Neuronal stem cell (in vitro differentiated cells): ENCODE measurements at regions not wholly inside any gene's neighbourhood (a gene's known extent, or its start where the extent isn't known, plus 50 kb on each side); places are given as distances from the start of the nearest gene placed in this dataset.

Experiments used
- DNase-seq: peaks from one replicate; pipeline ENCODE4 v3.0.0-alpha.2; 2013; ENCODE audit warnings: low spot score
- H2AFZ ChIP-seq: one replicate; pipeline ENCODE4 v1.6.1; 2013; ENCODE audit warnings: mild to moderate bottlenecking, low read length, inconsistent platforms
- H2AK5ac ChIP-seq: 2 replicates; pipeline ENCODE4 v1.6.1; 2013; ENCODE audit warnings: low read depth, mild to moderate bottlenecking, inconsistent platforms, low read length, moderate library complexity, mixed read lengths
- H2BK120ac ChIP-seq: 2 replicates; pipeline ENCODE4 v1.6.1; 2013; ENCODE audit warnings: low read depth, mild to moderate bottlenecking, inconsistent platforms, low read length, moderate library complexity, mixed read lengths
- H2BK12ac ChIP-seq: one replicate; pipeline ENCODE4 v1.6.1; 2013; ENCODE audit warnings: low read length, inconsistent platforms
- H2BK15ac ChIP-seq: 2 replicates; pipeline ENCODE4 v1.6.1; 2013; ENCODE audit warnings: mild to moderate bottlenecking, low read length, inconsistent platforms, mixed read lengths
- H2BK5ac ChIP-seq: one replicate; pipeline ENCODE4 v1.6.1; 2013; ENCODE audit warnings: inconsistent platforms, mild to moderate bottlenecking, low read length, moderate library complexity
- H3K14ac ChIP-seq: one replicate; pipeline ENCODE4 v1.6.1; 2013; ENCODE audit warnings: low read length, inconsistent platforms
- H3K18ac ChIP-seq: 2 replicates; pipeline ENCODE4 v1.6.1; 2013; ENCODE audit warnings: low read length, inconsistent platforms
- H3K23ac ChIP-seq: 2 replicates; pipeline ENCODE4 v1.6.1; 2013; ENCODE audit warnings: low read depth, mild to moderate bottlenecking, mixed read lengths, low read length, inconsistent platforms; ENCODE audit not compliant: poor library complexity
- H3K27ac ChIP-seq: replicated peaks from 3 replicates; pipeline ENCODE4 v1.5.1; 2013; ENCODE audit warnings: low read length, inconsistent platforms
- H3K27me3 ChIP-seq, 3 experiments: 2 replicates each; pipeline ENCODE4 v1.6.1; 2013; ENCODE audit warnings: low read length in 3 of 3, mild to moderate bottlenecking in 2 of 3, inconsistent platforms in 1 of 3, low read depth in 1 of 3, mixed read lengths in 1 of 3, moderate library complexity in 1 of 3; ENCODE audit not compliant: control insufficient read depth in 3 of 3, insufficient read depth in 3 of 3
- H3K36me3 ChIP-seq, 2 donors: replicated peaks in 1 of 2; 2 replicates each; pipeline ENCODE4 v1.6.1; 2013; ENCODE audit warnings: low read length in 2 of 2; ENCODE audit not compliant: control insufficient read depth in 2 of 2, insufficient read depth in 2 of 2
- H3K4ac ChIP-seq: 2 replicates; pipeline ENCODE4 v1.6.1; 2013; ENCODE audit warnings: inconsistent platforms, mild to moderate bottlenecking, low read length, moderate library complexity
- H3K4me1 ChIP-seq, 2 donors: 1 replicate in 1 of 2; 2 replicates in 1 of 2; pipeline ENCODE4 v1.6.1; 2013; ENCODE audit warnings: low read length in 2 of 2, low read depth in 1 of 2; ENCODE audit not compliant: control insufficient read depth in 2 of 2, insufficient read depth in 1 of 2
- H3K4me2 ChIP-seq: one replicate; pipeline ENCODE4 v1.6.1; 2013; ENCODE audit warnings: mild to moderate bottlenecking, low read length, inconsistent platforms; ENCODE audit not compliant: insufficient read depth, poor library complexity, severe bottlenecking
- H3K4me3 ChIP-seq, 2 donors: 2 replicates each; pipeline ENCODE4 v1.5.1; 2013; ENCODE audit warnings: low read length in 2 of 2, mild to moderate bottlenecking in 2 of 2, inconsistent platforms in 1 of 2, moderate library complexity in 1 of 2
- H3K79me1 ChIP-seq: one replicate; pipeline ENCODE4 v1.6.1; 2013; ENCODE audit warnings: low read depth, mild to moderate bottlenecking, inconsistent platforms, low read length, moderate library complexity
- H3K9ac ChIP-seq: one replicate; pipeline ENCODE4 v1.6.1; 2013; ENCODE audit warnings: mild to moderate bottlenecking, low read depth, low read length, inconsistent platforms; ENCODE audit not compliant: poor library complexity
- H3K9me3 ChIP-seq, 2 donors: replicated peaks in 1 of 2; 2 replicates each; pipeline versions ENCODE3 to v1.6.1; 2013; ENCODE audit warnings: low read length in 2 of 2, mild to moderate bottlenecking in 2 of 2, inconsistent platforms in 1 of 2, low read depth in 1 of 2, mixed read lengths in 1 of 2, moderate library complexity in 1 of 2; ENCODE audit not compliant: control insufficient read depth in 2 of 2, insufficient read depth in 1 of 2
- H4K8ac ChIP-seq: one replicate; pipeline ENCODE4 v1.6.1; 2013; ENCODE audit warnings: low read depth, mild to moderate bottlenecking, inconsistent platforms, low read length, moderate library complexity
- H4K91ac ChIP-seq: one replicate; pipeline ENCODE4 v1.6.1; 2013; ENCODE audit warnings: low read length, low read depth, mild to moderate bottlenecking, inconsistent platforms; ENCODE audit not compliant: poor library complexity
- WGBS, 2 donors: extraction: QIAGEN DNeasy Blood & Tissue Kit; methylation state at CpG; one replicate each; pipeline ENCODE4 v1.1.7; 2013; ENCODE audit warnings: missing lambda C conversion rate in 2 of 2, mixed read lengths in 1 of 2; ENCODE audit not compliant: insufficient read length in 2 of 2, insufficient replicate concordance in 1 of 2; ENCODE audit errors: extremely low coverage in 2 of 2; 5-methylcytosine and 5-hydroxymethylcytosine counted together

DNA sequence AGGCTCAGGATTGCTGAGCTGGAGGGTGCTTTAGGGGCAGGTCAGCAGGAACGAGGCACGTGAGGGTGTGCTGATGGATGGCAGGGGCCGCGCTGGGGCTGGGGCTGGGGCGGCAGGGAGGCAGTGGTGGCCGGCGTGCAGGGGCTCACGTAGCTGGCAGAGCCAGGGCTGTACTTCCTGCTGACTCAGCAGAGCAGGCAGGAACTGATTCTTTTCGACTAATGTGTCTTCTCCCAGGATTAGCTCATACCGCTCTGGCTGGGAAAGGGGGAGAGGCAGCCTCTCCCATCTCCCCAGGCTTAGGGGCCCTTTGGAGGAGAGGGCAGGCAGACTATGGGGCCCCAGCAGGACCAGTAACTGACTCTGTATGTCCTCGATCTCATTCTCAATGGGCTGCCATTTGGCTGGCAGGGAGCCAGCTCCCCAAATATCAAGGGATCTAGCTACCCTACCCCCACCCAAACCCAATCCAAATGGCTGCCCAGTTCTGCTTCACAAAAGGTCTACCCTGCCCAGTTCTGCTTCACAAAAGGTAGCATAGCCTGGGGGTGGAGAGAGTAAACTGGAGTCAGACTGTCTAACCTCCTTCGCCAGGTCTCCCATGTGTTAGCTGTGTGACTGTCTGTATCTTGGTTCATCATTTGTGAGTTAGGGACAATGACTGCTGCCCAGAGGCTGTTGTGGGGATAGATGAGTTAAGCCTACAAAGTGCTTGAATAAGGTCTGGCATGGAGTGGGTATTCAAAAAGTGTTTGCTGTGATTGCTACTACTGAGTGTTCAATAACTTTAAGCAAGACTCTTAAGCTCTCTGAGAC, 100.1 kb upstream of the SLC2A1 start:
- Histone ChIP-seq H2BK120ac (peak overlapping the region; percentile 4), H3K23ac (no peak overlapping the region), H3K79me1 (no peaks in the 10 kb centered on the region), H2AK5ac (peak overlapping the region; percentile 76), H4K8ac (no peak overlapping the region), H2BK15ac (peak overlapping the region; percentile 53), H3K4me2 (no peak overlapping the region), H2BK5ac (peak overlapping the region; percentile 7), H2AFZ (peak overlapping the region; percentile 65), H3K4ac (peak overlapping the region; percentile 1), H3K9me3 (no peaks in the 10 kb centered on the region), H3K4me1 (peaks cover 9 to 21% of the 10 kb centered on the region in 2 donors), H3K18ac (peak overlapping the region; percentile 88), H3K27ac (no peak overlapping the region), H3K36me3 (no peaks in the 10 kb centered on the region), H3K4me3 (no peak overlapping the region), H3K9ac (peak overlapping the region; percentile 80), H2BK12ac (peak overlapping the region; percentile 58), H3K14ac (no peak overlapping the region), H4K91ac (peak overlapping the region; percentile 92), H3K27me3 (no peaks in the 10 kb centered on the region)
- DNase-seq: no peak
- no CpG with 5 or more reads among the region's 12 CpGs for WGBS, 2 donors

DNA sequence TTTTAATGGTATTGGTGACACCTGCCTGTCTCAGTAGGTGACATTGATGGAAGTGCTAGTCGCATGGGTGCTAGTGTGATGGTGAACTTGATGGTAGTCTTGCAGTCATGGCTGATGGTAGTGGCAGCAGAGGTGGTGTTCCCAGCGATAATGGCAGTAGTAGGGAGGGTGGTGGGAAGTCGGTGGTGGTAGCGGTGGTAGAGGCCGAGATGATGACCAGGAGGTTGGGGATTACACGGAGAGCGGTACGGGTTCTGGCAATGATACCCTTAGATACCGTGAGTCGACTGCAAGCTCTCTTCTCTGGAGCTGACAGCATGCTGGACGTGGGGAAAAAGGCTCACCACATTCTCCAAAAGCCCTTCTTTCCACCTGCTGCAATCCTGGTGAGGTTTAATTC, 99.4 kb upstream of the SLC2A1 start:
- H3K23ac ChIP-seq: peak overlapping the region; percentile 57
- peak overlapping the region; percentile 1 for H3K4ac ChIP-seq
- peak overlapping the region; percentile 4 for H2BK120ac ChIP-seq
- H4K8ac ChIP-seq: no peak overlapping the region
- no peaks in the 10 kb centered on the region for H3K9me3 ChIP-seq
- H2AFZ ChIP-seq: peak overlapping the region; percentile 65
- peak overlapping the region; percentile 88 for H3K18ac ChIP-seq
- DNase-seq: no peak
- H3K4me3 ChIP-seq: no peak overlapping the region
- peak overlapping the region; percentile 92 for H4K91ac ChIP-seq
- no peaks in the 10 kb centered on the region for H3K27me3 ChIP-seq
- H2BK15ac ChIP-seq: peak overlapping the region; percentile 53
- H3K14ac ChIP-seq: no peak overlapping the region
- H3K79me1 ChIP-seq: no peaks in the 10 kb centered on the region
- peak overlapping the region; percentile 80 for H3K9ac ChIP-seq
- peaks cover 4 to 19% of the 10 kb centered on the region in 2 donors for H3K4me1 ChIP-seq
- H2BK5ac ChIP-seq: peak overlapping the region; percentile 7
- no peak overlapping the region for H3K4me2 ChIP-seq
- H3K27ac ChIP-seq: no peak overlapping the region
- WGBS, 2 donors: no CpG with 5 or more reads among the region's 11 CpGs
- H2BK12ac ChIP-seq: peak overlapping the region; percentile 58
- H3K36me3 ChIP-seq: no peaks in the 10 kb centered on the region
- H2AK5ac ChIP-seq: peak overlapping the region; percentile 35

DNA sequence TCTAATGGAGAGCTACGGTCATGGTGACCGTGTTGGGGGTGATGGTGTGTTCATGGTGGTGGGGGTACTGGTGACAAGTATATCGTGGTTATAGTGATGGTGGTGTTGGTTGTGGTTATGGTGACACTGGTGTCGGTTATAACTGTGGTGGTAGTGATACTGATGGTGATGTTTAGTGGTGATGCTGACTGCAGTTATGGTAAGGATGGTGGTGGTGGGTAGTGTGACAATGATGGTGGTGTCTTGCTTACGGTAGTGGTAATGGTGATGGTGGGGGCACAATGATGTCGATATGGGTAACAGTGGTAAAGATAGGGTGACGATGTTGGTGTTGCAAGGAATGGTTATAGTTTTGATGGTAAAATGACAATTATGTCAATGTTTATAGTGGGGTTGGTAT, 98.9 kb upstream of the SLC2A1 start:
- Histone ChIP-seq H2BK12ac (no peak overlapping the region), H2BK5ac (no peak overlapping the region), H2AK5ac (peak overlapping the region; percentile 2), H3K4ac (no peak overlapping the region), H4K91ac (no peak overlapping the region), H2BK120ac (no peak overlapping the region), H3K18ac (no peak overlapping the region), H3K4me1 (peaks cover 3 to 20% of the 10 kb centered on the region in 2 donors), H3K23ac (no peak overlapping the region), H3K9ac (no peak overlapping the region), H2AFZ (no peak overlapping the region), H3K27ac (no peak overlapping the region), H3K27me3 (no peaks in the 10 kb centered on the region), H2BK15ac (no peak overlapping the region), H3K14ac (no peak overlapping the region), H3K4me2 (no peak overlapping the region), H3K4me3 (no peak overlapping the region), H4K8ac (no peak overlapping the region), H3K79me1 (no peaks in the 10 kb centered on the region), H3K36me3 (no peaks in the 10 kb centered on the region), H3K9me3 (no peaks in the 10 kb centered on the region)
- no peak for DNase-seq
- 100% methylated on average over 4 of the region's 7 CpGs; no CpG with 5 or more reads in 1 of the 2 donors for WGBS, 2 donors

DNA sequence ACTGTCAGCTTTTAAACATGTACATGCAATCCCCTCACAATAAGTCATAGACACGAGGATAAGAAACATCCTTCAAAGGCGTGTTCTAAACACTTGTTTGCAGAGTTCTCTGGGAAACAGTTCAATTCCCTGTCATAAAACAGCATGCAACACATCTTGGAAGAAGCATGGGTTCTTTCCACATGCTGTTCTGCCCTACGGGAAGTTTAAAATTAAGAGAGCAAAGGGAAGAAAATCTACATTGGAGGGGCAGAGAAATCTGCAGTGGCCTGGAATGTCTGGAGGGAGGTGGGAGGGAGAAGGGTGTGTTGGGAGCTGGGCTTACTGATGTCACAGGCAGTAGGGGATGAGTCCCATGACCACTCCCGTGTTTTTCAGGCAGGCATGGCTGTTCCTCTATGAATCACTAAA, 98.3 kb upstream of the SLC2A1 start:
- Histone ChIP-seq H2BK120ac (no peak overlapping the region), H2BK5ac (no peak overlapping the region), H2AFZ (peak overlapping the region; percentile 4), H3K9ac (no peak overlapping the region), H3K18ac (no peak overlapping the region), H3K4me3 (no peak overlapping the region), H2BK15ac (no peak overlapping the region), H3K36me3 (no peaks in the 10 kb centered on the region), H3K9me3 (no peaks in the 10 kb centered on the region), H3K4me1 (peaks cover 3 to 18% of the 10 kb centered on the region in 2 donors), H2AK5ac (peak overlapping the region; percentile 2), H3K4me2 (no peak overlapping the region), H3K79me1 (no peaks in the 10 kb centered on the region), H3K23ac (no peak overlapping the region), H2BK12ac (no peak overlapping the region), H3K27ac (no peak overlapping the region), H4K91ac (no peak overlapping the region), H3K27me3 (no peaks in the 10 kb centered on the region), H3K14ac (no peak overlapping the region), H4K8ac (no peak overlapping the region), H3K4ac (no peak overlapping the region)
- no peak for DNase-seq
- no CpG with 5 or more reads among the region's 4 CpGs for WGBS, 2 donors
